ENCODE measurements at regions not wholly inside any gene's neighbourhood (a gene's known extent, or its start where the extent isn't known, plus 50 kb on each side); places are given as distances from the start of the nearest gene placed in this dataset.

DNA sequence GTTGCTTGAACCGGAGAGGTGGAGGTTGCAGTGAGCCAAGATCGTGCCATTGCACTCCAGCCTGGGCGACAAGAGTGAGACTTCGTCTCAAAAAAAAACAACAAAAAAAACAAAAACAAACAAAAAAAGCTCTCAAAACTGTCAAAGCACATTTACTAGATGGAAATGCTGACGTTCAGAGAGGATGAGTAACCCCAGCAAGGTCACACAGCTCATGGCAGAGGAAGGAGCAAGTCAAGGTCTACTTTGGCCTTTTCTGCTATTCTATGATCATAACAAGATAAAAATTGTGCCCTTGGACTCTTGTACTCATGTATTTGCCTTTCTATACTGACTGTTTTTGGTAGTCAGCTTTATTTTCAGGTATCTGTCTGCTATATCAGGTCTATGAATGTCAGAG lies 109.5 kb downstream of the ARL6IP6 start:
- H3K4me1 ChIP-seq (ENCODE audit: control insufficient read depth, insufficient read depth, low read depth, low read length): no peaks in the 10 kb centered on the region
- no peak overlapping the region for H2BK12ac ChIP-seq (ENCODE audit: low read length in 2 of 2)
- DNase-seq: no peak
- no peak overlapping the region for H3K23ac ChIP-seq (ENCODE audit: low read length in 2 of 2)
- no peak overlapping the region for H2BK5ac ChIP-seq (ENCODE audit: low read depth, low read length, poor library complexity, severe bottlenecking)
- H2AFZ ChIP-seq (ENCODE audit: low read depth, low read length): no peak overlapping the region
- no peak overlapping the region for H3K14ac ChIP-seq (ENCODE audit: low read length in 2 of 2)
- H3K9ac ChIP-seq (ENCODE audit: low read length): no peak overlapping the region
- WGBS: 77% methylated on average over 4 of the region's 5 CpGs
- H3K36me3 ChIP-seq (ENCODE audit: control insufficient read depth in 1 of 2, insufficient read depth in 2 of 2, low read depth in 1 of 2, low read length in 2 of 2): no peaks in the 10 kb centered on the region
- H2AK5ac ChIP-seq (ENCODE audit: low read length, severe bottlenecking): no peak overlapping the region
- no peak overlapping the region for H3K4me3 ChIP-seq (ENCODE audit: insufficient read depth in 1 of 2, low read depth in 1 of 2, low read length in 2 of 2)
- H3K79me1 ChIP-seq (replicated peaks; ENCODE audit: low read length, poor library complexity, severe bottlenecking): no peaks in the 10 kb centered on the region
- H4K91ac ChIP-seq (ENCODE audit: low read length): no peak overlapping the region
- H3K18ac ChIP-seq (ENCODE audit: low read depth in 1 of 2, low read length in 2 of 2): no peak overlapping the region
- no peak overlapping the region for H2BK15ac ChIP-seq (ENCODE audit: low read depth, poor library complexity, severe bottlenecking)
- H3K27me3 ChIP-seq (ENCODE audit: control insufficient read depth in 1 of 2, insufficient read depth in 1 of 2, low read length in 2 of 2): no peaks in the 10 kb centered on the region
- H3K9me3 ChIP-seq (ENCODE audit: control insufficient read depth, low read length): no peaks in the 10 kb centered on the region
- no peak overlapping the region for H4K8ac ChIP-seq (ENCODE audit: low read length)
- no peak overlapping the region for H3K4me2 ChIP-seq (ENCODE audit: low read length, poor library complexity, severe bottlenecking)
- H3K27ac ChIP-seq (ENCODE audit: low read length, poor library complexity, severe bottlenecking): no peak overlapping the region
- no peak overlapping the region for H3K4ac ChIP-seq (ENCODE audit: low read depth in 1 of 2, low read length in 2 of 2)
- no peak overlapping the region for H2BK120ac ChIP-seq (ENCODE audit: low read depth, low read length)

DNA sequence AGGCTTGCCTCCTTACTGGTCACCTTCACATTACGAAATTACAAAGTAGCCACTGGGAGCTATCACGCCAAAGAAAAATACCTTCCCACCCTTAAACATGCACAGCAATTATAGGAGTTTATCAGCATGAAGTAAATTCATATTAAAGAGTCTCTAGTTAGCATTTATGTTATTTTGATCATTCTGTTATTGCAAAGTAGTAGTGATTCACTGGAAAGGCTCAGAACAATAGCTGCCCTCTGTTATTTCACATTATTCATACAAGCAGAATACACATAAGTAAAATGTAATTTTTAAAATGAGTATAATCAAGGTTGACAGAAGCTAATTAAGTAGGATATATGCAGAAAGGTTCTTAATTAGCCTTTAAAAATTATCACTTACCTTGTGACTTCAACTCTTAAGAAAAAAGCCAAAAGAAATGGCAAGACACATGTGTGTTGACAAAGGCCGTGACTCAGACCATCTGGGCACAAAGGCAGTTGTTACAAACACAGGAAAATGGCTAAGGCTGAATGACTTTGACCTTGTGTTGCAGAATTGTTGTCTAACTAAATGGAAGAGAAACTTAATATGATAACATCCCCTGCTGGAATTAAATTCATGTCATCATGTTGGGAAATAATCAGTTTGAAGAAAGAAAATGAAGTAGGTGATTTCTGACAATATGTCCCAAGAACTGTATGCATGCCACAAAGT lies 108.3 kb downstream of the ARL6IP6 start:
- no peak overlapping the region for H4K91ac ChIP-seq (ENCODE audit: low read length)
- WGBS: 67% methylated on average over 2 of the region's 3 CpGs
- no peak overlapping the region for H2BK15ac ChIP-seq (ENCODE audit: low read depth, poor library complexity, severe bottlenecking)

DNA sequence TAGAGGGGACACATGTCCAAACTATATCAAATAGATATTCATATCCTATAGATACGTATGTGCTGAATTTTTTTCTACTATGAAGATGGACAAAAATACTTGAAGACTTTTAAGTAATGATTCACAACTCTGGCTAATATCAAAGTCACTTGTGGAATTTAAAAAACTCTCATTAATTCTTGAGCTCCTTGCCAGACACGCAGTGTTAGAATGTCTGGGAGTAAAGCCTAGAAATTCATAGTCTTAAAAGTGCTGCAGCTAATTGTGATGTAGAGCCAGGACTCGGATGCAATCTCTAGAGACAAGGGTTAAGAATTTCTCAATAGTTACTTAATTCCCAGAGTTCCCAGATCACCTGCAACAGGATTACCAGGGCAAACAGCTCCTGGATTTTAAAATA lies 107.4 kb downstream of the ARL6IP6 start:
- peak; percentile 13 for DNase-seq
- Histone ChIP-seq H2BK120ac (ENCODE audit: low read depth, low read length) (no peak overlapping the region), H2AFZ (ENCODE audit: low read depth, low read length) (no peak overlapping the region), H2BK15ac (ENCODE audit: low read depth, poor library complexity, severe bottlenecking) (no peak overlapping the region), H3K18ac (ENCODE audit: low read depth in 1 of 2, low read length in 2 of 2) (no peak overlapping the region), H4K91ac (ENCODE audit: low read length) (no peak overlapping the region), H3K14ac (ENCODE audit: low read length in 2 of 2) (no peak overlapping the region), H3K9me3 (ENCODE audit: control insufficient read depth, low read length) (no peaks in the 10 kb centered on the region), H2BK12ac (ENCODE audit: low read length in 2 of 2) (no peak overlapping the region), H2AK5ac (ENCODE audit: low read length, severe bottlenecking) (no peak overlapping the region), H3K79me1 (replicated peaks; ENCODE audit: low read length, poor library complexity, severe bottlenecking) (no peaks in the 10 kb centered on the region), H3K4me3 (ENCODE audit: insufficient read depth in 1 of 2, low read depth in 1 of 2, low read length in 2 of 2) (no peak overlapping the region), H3K4me2 (ENCODE audit: low read length, poor library complexity, severe bottlenecking) (no peak overlapping the region), H3K9ac (ENCODE audit: low read length) (no peak overlapping the region), H3K27ac (ENCODE audit: low read length, poor library complexity, severe bottlenecking) (no peak overlapping the region), H3K27me3 (ENCODE audit: control insufficient read depth in 1 of 2, insufficient read depth in 1 of 2, low read length in 2 of 2) (no peaks in the 10 kb centered on the region), H3K36me3 (ENCODE audit: control insufficient read depth in 1 of 2, insufficient read depth in 2 of 2, low read depth in 1 of 2, low read length in 2 of 2) (no peaks in the 10 kb centered on the region), H4K8ac (ENCODE audit: low read length) (no peak overlapping the region), H3K23ac (ENCODE audit: low read length in 2 of 2) (no peak overlapping the region), H2BK5ac (ENCODE audit: low read depth, low read length, poor library complexity, severe bottlenecking) (no peak overlapping the region), H3K4me1 (ENCODE audit: control insufficient read depth, insufficient read depth, low read depth, low read length) (no peaks in the 10 kb centered on the region), H3K4ac (ENCODE audit: low read depth in 1 of 2, low read length in 2 of 2) (no peak overlapping the region)
- WGBS: 41% methylated on average over 2 of the region's 3 CpGs

More for the DNA sequence above, 108.3 kb downstream of the ARL6IP6 start:
- peak; percentile 20 for DNase-seq
- Histone ChIP-seq H3K9ac (ENCODE audit: low read length) (no peak overlapping the region), H3K27me3 (ENCODE audit: control insufficient read depth in 1 of 2, insufficient read depth in 1 of 2, low read length in 2 of 2) (no peaks in the 10 kb centered on the region), H3K9me3 (ENCODE audit: control insufficient read depth, low read length) (no peaks in the 10 kb centered on the region), H3K4me3 (ENCODE audit: insufficient read depth in 1 of 2, low read depth in 1 of 2, low read length in 2 of 2) (no peak overlapping the region), H3K27ac (ENCODE audit: low read length, poor library complexity, severe bottlenecking) (no peak overlapping the region), H3K14ac (ENCODE audit: low read length in 2 of 2) (no peak overlapping the region), H2AK5ac (ENCODE audit: low read length, severe bottlenecking) (no peak overlapping the region), H3K23ac (ENCODE audit: low read length in 2 of 2) (no peak overlapping the region), H3K79me1 (replicated peaks; ENCODE audit: low read length, poor library complexity, severe bottlenecking) (no peaks in the 10 kb centered on the region), H2BK5ac (ENCODE audit: low read depth, low read length, poor library complexity, severe bottlenecking) (no peak overlapping the region), H2BK12ac (ENCODE audit: low read length in 2 of 2) (no peak overlapping the region), H3K4me2 (ENCODE audit: low read length, poor library complexity, severe bottlenecking) (no peak overlapping the region), H3K36me3 (ENCODE audit: control insufficient read depth in 1 of 2, insufficient read depth in 2 of 2, low read depth in 1 of 2, low read length in 2 of 2) (no peaks in the 10 kb centered on the region), H3K4me1 (ENCODE audit: control insufficient read depth, insufficient read depth, low read depth, low read length) (no peaks in the 10 kb centered on the region), H2AFZ (ENCODE audit: low read depth, low read length) (no peak overlapping the region), H3K18ac (ENCODE audit: low read depth in 1 of 2, low read length in 2 of 2) (no peak overlapping the region), H3K4ac (ENCODE audit: low read depth in 1 of 2, low read length in 2 of 2) (no peak overlapping the region), H2BK120ac (ENCODE audit: low read depth, low read length) (no peak overlapping the region), H4K8ac (ENCODE audit: low read length) (no peak overlapping the region)

DNA sequence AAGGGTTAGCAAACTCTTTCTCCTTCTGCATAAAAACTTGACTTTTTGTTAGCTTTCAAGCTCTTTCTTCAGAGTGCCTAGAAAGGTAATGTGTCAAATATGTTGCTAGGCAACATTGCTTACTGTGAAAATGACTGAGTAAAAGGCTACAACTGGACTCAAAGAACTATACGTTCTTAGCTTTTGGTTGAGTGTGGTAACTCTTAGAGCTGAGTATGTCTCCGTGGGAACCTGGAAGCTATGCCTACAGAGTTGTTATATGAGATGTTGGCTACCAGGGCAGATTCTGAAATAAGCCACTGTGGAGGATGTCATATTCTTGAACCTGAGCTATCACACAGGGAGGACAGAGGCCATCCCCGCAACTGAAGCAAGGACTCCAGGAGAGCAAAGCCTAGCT lies 105.5 kb downstream of the ARL6IP6 start:
- no peak overlapping the region for H2BK15ac ChIP-seq (ENCODE audit: low read depth, poor library complexity, severe bottlenecking)
- no peak overlapping the region for H3K9ac ChIP-seq (ENCODE audit: low read length)
- H2BK120ac ChIP-seq (ENCODE audit: low read depth, low read length): no peak overlapping the region
- H3K4me3 ChIP-seq (ENCODE audit: insufficient read depth in 1 of 2, low read depth in 1 of 2, low read length in 2 of 2): no peak overlapping the region
- peak overlapping the region; percentile 59 for H2AK5ac ChIP-seq (ENCODE audit: low read length, severe bottlenecking)
- H2BK5ac ChIP-seq (ENCODE audit: low read depth, low read length, poor library complexity, severe bottlenecking): no peak overlapping the region
- no peak overlapping the region for H3K23ac ChIP-seq (ENCODE audit: low read length in 2 of 2)
- no peak overlapping the region for H2BK12ac ChIP-seq (ENCODE audit: low read length in 2 of 2)
- DNase-seq: no peak
- no peak overlapping the region for H3K4ac ChIP-seq (ENCODE audit: low read depth in 1 of 2, low read length in 2 of 2)
- H3K27ac ChIP-seq (ENCODE audit: low read length, poor library complexity, severe bottlenecking): no peak overlapping the region
- peak overlapping the region in 1 of 2 experiments; percentile 88 for H3K14ac ChIP-seq (ENCODE audit: low read length in 2 of 2)
- no peaks in the 10 kb centered on the region for H3K27me3 ChIP-seq (ENCODE audit: control insufficient read depth in 1 of 2, insufficient read depth in 1 of 2, low read length in 2 of 2)
- 54% methylated on average over 3 of the region's 3 CpGs for WGBS
- H2AFZ ChIP-seq (ENCODE audit: low read depth, low read length): no peak overlapping the region
- no peaks in the 10 kb centered on the region for H3K9me3 ChIP-seq (ENCODE audit: control insufficient read depth, low read length)
- H4K91ac ChIP-seq (ENCODE audit: low read length): no peak overlapping the region
- no peak overlapping the region for H4K8ac ChIP-seq (ENCODE audit: low read length)
- no peaks in the 10 kb centered on the region for H3K36me3 ChIP-seq (ENCODE audit: control insufficient read depth in 1 of 2, insufficient read depth in 2 of 2, low read depth in 1 of 2, low read length in 2 of 2)
- H3K4me1 ChIP-seq (ENCODE audit: control insufficient read depth, insufficient read depth, low read depth, low read length): no peaks in the 10 kb centered on the region
- H3K18ac ChIP-seq (ENCODE audit: low read depth in 1 of 2, low read length in 2 of 2): no peak overlapping the region
- no peak overlapping the region for H3K4me2 ChIP-seq (ENCODE audit: low read length, poor library complexity, severe bottlenecking)
- no peaks in the 10 kb centered on the region for H3K79me1 ChIP-seq (replicated peaks; ENCODE audit: low read length, poor library complexity, severe bottlenecking)

Measured in mesenchymal stem cell (in vitro differentiated cells and primary cell).